Lower lobe of right lung (tissue), 2 donors: ENCODE measurements at regions not wholly inside any gene's neighbourhood (a gene's known extent, or its start where the extent isn't known, plus 50 kb on each side); places are given as distances from the start of the nearest gene placed in this dataset.

Experiments used
- ATAC-seq, 2 donors: fragments of 200-7000 bp; cut with Tn5 transposase; one replicate each; pipeline ENCODE4 v1.9.1; 2020 to 2022; ENCODE audit warnings: mild to moderate bottlenecking in 2 of 2, moderate library complexity in 2 of 2
- DNase-seq: peaks from one replicate; pipeline ENCODE4 v3.0.0-alpha.2; 2020
- H3K27ac ChIP-seq: fragments of 200-600 bp; one replicate; pipeline ENCODE4 v1.8.0; 2022
- H3K27me3 ChIP-seq: fragments of 200-600 bp; one replicate; pipeline ENCODE4 v1.8.0; 2022; ENCODE audit warnings: low read depth
- H3K36me3 ChIP-seq: fragments of 200-600 bp; one replicate; pipeline ENCODE4 v1.8.0; 2022; ENCODE audit warnings: mild to moderate bottlenecking
- H3K4me1 ChIP-seq: fragments of 200-600 bp; one replicate; pipeline ENCODE4 v1.8.0; 2022
- H3K4me3 ChIP-seq: fragments of 200-600 bp; one replicate; pipeline ENCODE4 v1.8.0; 2022; ENCODE audit warnings: mild to moderate bottlenecking
- H3K9me3 ChIP-seq: fragments of 200-600 bp; one replicate; pipeline ENCODE4 v1.8.0; 2022
- CTCF ChIP-seq: fragments of 200-600 bp; IDR thresholded peaks from one replicate; pipeline ENCODE4 v1.8.0; 2022; ENCODE audit warnings: antibody characterized with exemption, mild to moderate bottlenecking
- intact Hi-C: fragments of 100-400 bp; cut with DNase I; formaldehyde crosslinking; loops from one replicate; pipeline ENCODE4 v1.11.0; 2022
- donor health status: DM: no; HTN: yes; CAD: no; lungs with severe emphysema.

- TF ChIP-seq CTCF = no peak
- no peak overlapping the region for H3K4me3 ChIP-seq
- no peaks in the 10 kb centered on the region for H3K9me3 ChIP-seq
- intact Hi-C loops = no loop called here
- DNase-seq = no peak
- no peaks in the 10 kb centered on the region for H3K27me3 ChIP-seq
- H3K36me3 ChIP-seq = no peaks in the 10 kb centered on the region
- H3K27ac ChIP-seq = no peak overlapping the region
- no peak for ATAC-seq
- H3K4me1 ChIP-seq = no peaks in the 10 kb centered on the region
These were observed 472.2 kb upstream of the KLHL4 start for GRCh38 chrX:87045352-87045751.

- Histone ChIP-seq H3K27me3 (no peaks in the 10 kb centered on the region), H3K4me1 (no peaks in the 10 kb centered on the region), H3K4me3 (no peak overlapping the region), H3K9me3 (no peaks in the 10 kb centered on the region), H3K36me3 (no peaks in the 10 kb centered on the region), H3K27ac (no peak overlapping the region)
- ATAC-seq = no peak
- intact Hi-C loops = no loop called here
- no peak for TF ChIP-seq CTCF
- DNase-seq = no peak
These were observed 468.0 kb upstream of the KLHL4 start for GRCh38 chrX:87049567-87049966.

GRCh38 chrX:87063642-87064041 lies 454.0 kb upstream of the KLHL4 start:
- Histone ChIP-seq H3K36me3 (no peaks in the 10 kb centered on the region), H3K4me3 (no peak overlapping the region), H3K9me3 (no peaks in the 10 kb centered on the region), H3K27me3 (no peaks in the 10 kb centered on the region), H3K27ac (no peak overlapping the region), H3K4me1 (no peaks in the 10 kb centered on the region)
- ATAC-seq = no peak
- TF ChIP-seq CTCF = no peak
- intact Hi-C loops = no loop called here
- no peak for DNase-seq

- DNase-seq (no peak), ATAC-seq (no peak)
- no peak for TF ChIP-seq CTCF
- Histone ChIP-seq H3K4me1 (no peaks in the 10 kb centered on the region), H3K9me3 (no peaks in the 10 kb centered on the region), H3K4me3 (no peak overlapping the region), H3K27me3 (no peaks in the 10 kb centered on the region), H3K36me3 (no peaks in the 10 kb centered on the region), H3K27ac (no peak overlapping the region)
- intact Hi-C loops = no loop called here
These were observed 453.1 kb upstream of the KLHL4 start for GRCh38 chrX:87064502-87064901.

GRCh38 chrX:87067795-87068369 lies 449.7 kb upstream of the KLHL4 start:
- Histone ChIP-seq H3K4me1 (no peaks in the 10 kb centered on the region), H3K36me3 (no peaks in the 10 kb centered on the region), H3K27me3 (no peaks in the 10 kb centered on the region), H3K9me3 (no peaks in the 10 kb centered on the region), H3K27ac (no peak overlapping the region), H3K4me3 (no peak overlapping the region)
- intact Hi-C loops = no loop called here
- no peak for DNase-seq
- ATAC-seq = no peak
- no peak for TF ChIP-seq CTCF

- H3K27ac ChIP-seq = no peak overlapping the region
- DNase-seq (no peak), ATAC-seq (no peak)
- no peak overlapping the region for H3K4me3 ChIP-seq
- no peaks in the 10 kb centered on the region for H3K27me3 ChIP-seq
- no peaks in the 10 kb centered on the region for H3K36me3 ChIP-seq
- no peak for TF ChIP-seq CTCF
- H3K4me1 ChIP-seq = no peaks in the 10 kb centered on the region
- H3K9me3 ChIP-seq = no peaks in the 10 kb centered on the region
- intact Hi-C loops = no loop called here
These were observed 439.4 kb upstream of the KLHL4 start for GRCh38 chrX:87078231-87078630.
